Liver (tissue), 8 donors: ENCODE measurements at regions not wholly inside any gene's neighbourhood (a gene's known extent, or its start where the extent isn't known, plus 50 kb on each side); places are given as distances from the start of the nearest gene placed in this dataset.

Source experiments
- DNase-seq: peaks from one replicate; pipeline ENCODE4 v3.0.0-alpha.2; 2017; ENCODE audit warnings: low spot score
- H3K27ac ChIP-seq, 2 donors: one replicate each; pipeline ENCODE4 v1.7.0; 2013; ENCODE audit warnings: inconsistent platforms in 2 of 2, low read length in 2 of 2, control low read depth in 1 of 2, low read depth in 1 of 2, mild to moderate bottlenecking in 1 of 2
- H3K27me3 ChIP-seq, 4 donors: one replicate each; pipeline versions ENCODE4 v1.6.1 to v1.7.0; 2013; ENCODE audit warnings: low read length in 3 of 4, inconsistent platforms in 1 of 4, mild to moderate bottlenecking in 1 of 4, moderate library complexity in 1 of 4; ENCODE audit not compliant: control insufficient read depth in 4 of 4, insufficient read depth in 4 of 4
- H3K36me3 ChIP-seq, 4 donors: one replicate each; pipeline versions ENCODE4 v1.6.1 to v1.7.0; 2013; ENCODE audit warnings: low read length in 3 of 4, mild to moderate bottlenecking in 3 of 4, low read depth in 1 of 4, moderate library complexity in 1 of 4; ENCODE audit not compliant: control insufficient read depth in 4 of 4, insufficient read depth in 3 of 4
- H3K4me1 ChIP-seq, 4 donors: one replicate each; pipeline versions ENCODE4 v1.6.1 to v1.7.0; 2013; ENCODE audit warnings: low read length in 3 of 4, mild to moderate bottlenecking in 3 of 4, moderate library complexity in 1 of 4; ENCODE audit not compliant: control insufficient read depth in 4 of 4, insufficient read depth in 4 of 4
- H3K4me3 ChIP-seq, 3 donors: one replicate each; pipeline versions ENCODE4 v1.6.1 to v1.7.0; 2013; ENCODE audit warnings: low read length in 3 of 3, control low read depth in 1 of 3, low read depth in 1 of 3, mild to moderate bottlenecking in 1 of 3
- H3K9ac ChIP-seq, 2 donors: one replicate each; pipeline ENCODE4 v1.7.0; 2013; ENCODE audit warnings: low read length in 2 of 2, mild to moderate bottlenecking in 2 of 2, moderate library complexity in 2 of 2, control low read depth in 1 of 2, low read depth in 1 of 2
- H3K9me3 ChIP-seq, 4 donors: one replicate each; pipeline versions ENCODE4 v1.6.1 to v1.7.0; 2013; ENCODE audit warnings: low read length in 3 of 4; ENCODE audit not compliant: control insufficient read depth in 4 of 4
- ATF3 ChIP-seq: IDR thresholded peaks from 2 replicates; pipeline ENCODE4 v1.6.1; 2016; ENCODE audit warnings: antibody characterized with exemption
- CTCF ChIP-seq: fragments of 150-350 bp; IDR thresholded peaks from 2 replicates; pipeline ENCODE4 v1.5.1; 2017; ENCODE audit warnings: improper control_type of control experiment, low read depth, low read length; ENCODE audit not compliant: missing input control
- EGR1 ChIP-seq, 2 donors: IDR thresholded peaks; 2 replicates each; pipeline ENCODE4 v1.6.1; 2016 to 2018; ENCODE audit warnings: antibody characterized with exemption in 2 of 2, low read depth in 2 of 2
- FOXA1 ChIP-seq: IDR thresholded peaks from 2 replicates; pipeline ENCODE4 v1.6.1; 2016; ENCODE audit warnings: antibody characterized with exemption
- FOXA2 ChIP-seq: IDR thresholded peaks from 2 replicates; pipeline ENCODE4 v1.6.1; 2016; ENCODE audit warnings: antibody characterized with exemption
- GABPA ChIP-seq, 2 donors: IDR thresholded peaks in 1 of 2; conservative IDR thresholded peaks in 1 of 2; 2 replicates each; pipeline ENCODE4 v1.6.1; 2016; ENCODE audit warnings: antibody characterized with exemption in 2 of 2, mild to moderate bottlenecking in 1 of 2, moderate library complexity in 1 of 2
- HNF4A ChIP-seq, 2 donors: conservative IDR thresholded peaks; 2 replicates each; pipeline ENCODE4 v1.6.1; 2016; ENCODE audit warnings: antibody characterized with exemption in 2 of 2, mild to moderate bottlenecking in 2 of 2
- HNF4G ChIP-seq: IDR thresholded peaks from 2 replicates; pipeline ENCODE4 v1.6.1; 2016; ENCODE audit warnings: antibody characterized with exemption
- JUND ChIP-seq, 2 donors: IDR thresholded peaks; 2 replicates each; pipeline ENCODE4 v1.6.1; 2016; ENCODE audit warnings: antibody characterized with exemption in 2 of 2
- NR2F2 ChIP-seq: IDR thresholded peaks from 2 replicates; pipeline ENCODE4 v1.6.1; 2016; ENCODE audit warnings: antibody characterized with exemption
- RAD21 ChIP-seq, 2 donors: IDR thresholded peaks; 2 replicates each; pipeline ENCODE4 v1.6.1; 2016; ENCODE audit warnings: antibody characterized with exemption in 2 of 2, mild to moderate bottlenecking in 2 of 2
- REST ChIP-seq: IDR thresholded peaks from 2 replicates; pipeline ENCODE4 v1.6.1; 2016; ENCODE audit warnings: antibody characterized with exemption, mild to moderate bottlenecking
- RXRA ChIP-seq, 2 donors: IDR thresholded peaks; 2 replicates each; pipeline ENCODE4 v1.6.1; 2017 to 2018; ENCODE audit warnings: antibody characterized with exemption in 2 of 2, mild to moderate bottlenecking in 1 of 2
- SP1 ChIP-seq: IDR thresholded peaks from 2 replicates; pipeline ENCODE4 v1.6.1; 2018; ENCODE audit warnings: antibody characterized with exemption, mild to moderate bottlenecking
- TAF1 ChIP-seq: conservative IDR thresholded peaks from 2 replicates; pipeline ENCODE4 v1.6.1; 2016; ENCODE audit warnings: antibody characterized with exemption, mild to moderate bottlenecking
- YY1 ChIP-seq: IDR thresholded peaks from 2 replicates; pipeline ENCODE4 v1.6.1; 2016; ENCODE audit warnings: antibody characterized with exemption, mild to moderate bottlenecking
- ZBTB33 ChIP-seq: IDR thresholded peaks from 2 replicates; pipeline ENCODE4 v1.6.1; 2016; ENCODE audit warnings: antibody characterized with exemption
- WGBS: extraction: QIAGEN DNeasy Blood & Tissue Kit; methylation state at CpG from one replicate; pipeline ENCODE4 v1.1.7; 2013; 5-methylcytosine and 5-hydroxymethylcytosine counted together
- donor health status: healthy.
- donor health status: healthy.
- donor health status: healthy.
- donor health status: healthy.
- donor health status: healthy.

- Histone ChIP-seq H3K9me3 (peaks cover 0 to 3% (median 0%) of the 10 kb centered on the region in 4 donors), H3K27me3 (no peaks in the 10 kb centered on the region), H3K4me3 (no peak overlapping the region), H3K4me1 (no peaks in the 10 kb centered on the region), H3K36me3 (no peaks in the 10 kb centered on the region), H3K9ac (no peak overlapping the region), H3K27ac (no peak overlapping the region)
- no peak for DNase-seq
- 81% methylated on average over 1 of the region's 1 CpG for WGBS
- TF ChIP-seq YY1 (no peak), ATF3 (no peak), HNF4G (no peak), GABPA (IDR thresholded peaks at IDR 0.05 in 1 of 2, conservative IDR thresholded peaks at IDR 0.05 in 1 of 2) (no peak), FOXA1 (no peak), RXRA (IDR thresholded peaks at IDR 0.05) (no peak), CTCF (no peak), FOXA2 (no peak), SP1 (no peak), TAF1 (no peak), NR2F2 (no peak), EGR1 (IDR thresholded peaks at IDR 0.05; ENCODE audit: low read depth in 2 of 2) (no peak), RAD21 (IDR thresholded peaks at IDR 0.05) (no peak), REST (no peak)
Measured at GRCh38 chr5:6039111-6039510, 339.2 kb downstream of the MED10 start.

GRCh38 chr5:6036006-6036405, 342.3 kb downstream of the MED10 start:
- no peak for DNase-seq
- no peaks in the 10 kb centered on the region for H3K36me3 ChIP-seq
- WGBS: 92% methylated on average over 1 of the region's 1 CpG
- no peaks in the 10 kb centered on the region for H3K27me3 ChIP-seq
- TF ChIP-seq ZBTB33: no peak
- TF ChIP-seq RXRA (IDR thresholded peaks at IDR 0.05): no peak
- no peak for TF ChIP-seq JUND (IDR thresholded peaks at IDR 0.05)
- TF ChIP-seq TAF1: no peak
- TF ChIP-seq YY1: no peak
- TF ChIP-seq EGR1 (IDR thresholded peaks at IDR 0.05; ENCODE audit: low read depth in 2 of 2): no peak
- TF ChIP-seq HNF4A (conservative IDR thresholded peaks at IDR 0.05): no peak
- no peak for TF ChIP-seq SP1
- TF ChIP-seq FOXA1: no peak
- no peak for TF ChIP-seq RAD21 (IDR thresholded peaks at IDR 0.05)
- no peak for TF ChIP-seq FOXA2
- no peak for TF ChIP-seq NR2F2
- no peak for TF ChIP-seq REST
- TF ChIP-seq CTCF: no peak
- TF ChIP-seq HNF4G: no peak
- TF ChIP-seq GABPA (IDR thresholded peaks at IDR 0.05 in 1 of 2, conservative IDR thresholded peaks at IDR 0.05 in 1 of 2): no peak
- TF ChIP-seq ATF3: no peak
- H3K4me1 ChIP-seq: no peaks in the 10 kb centered on the region
- no peak overlapping the region for H3K4me3 ChIP-seq
- H3K9me3 ChIP-seq: peaks cover 0 to 3% (median 0%) of the 10 kb centered on the region in 4 donors
- H3K9ac ChIP-seq: no peak overlapping the region
- no peak overlapping the region for H3K27ac ChIP-seq
